ENCODE measurements at regions not wholly inside any gene's neighbourhood (a gene's known extent, or its start where the extent isn't known, plus 50 kb on each side); places are given as distances from the start of the nearest gene placed in this dataset.

GRCh38 chr6:98672681-98673475 is 161.5 kb upstream of the POU3F2 start:
- H3K4me3 ChIP-seq (ENCODE audit: low read depth, low read length) = no peak overlapping the region
- DNase-seq (ENCODE audit: low read depth) = no peak
- no peak for TF ChIP-seq CTCF (IDR thresholded peaks at IDR 0.05; ENCODE audit: control insufficient read depth, extremely low read depth, insufficient read depth)

GRCh38 chr6:98678481-98678880 is 155.9 kb upstream of the POU3F2 start:
- TF ChIP-seq CTCF (IDR thresholded peaks at IDR 0.05; ENCODE audit: control insufficient read depth, extremely low read depth, insufficient read depth) = no peak
- DNase-seq (ENCODE audit: low read depth) = no peak

GRCh38 chr6:98686008-98686601 is 148.3 kb upstream of the POU3F2 start:
- TF ChIP-seq CTCF (IDR thresholded peaks at IDR 0.05; ENCODE audit: control insufficient read depth, extremely low read depth, insufficient read depth) = no peak
- DNase-seq (ENCODE audit: low read depth) = no peak
- no peak overlapping the region for H3K4me3 ChIP-seq (ENCODE audit: low read depth, low read length)

More at GRCh38 chr6:98678481-98678880, 155.9 kb upstream of the POU3F2 start:
- no peak overlapping the region for H3K4me3 ChIP-seq (ENCODE audit: low read depth, low read length)

- no peak for DNase-seq (ENCODE audit: low read depth)
- H3K4me3 ChIP-seq (ENCODE audit: low read depth, low read length) = no peak overlapping the region
- no peak for TF ChIP-seq CTCF (IDR thresholded peaks at IDR 0.05; ENCODE audit: control insufficient read depth, extremely low read depth, insufficient read depth)
Observed at GRCh38 chr6:98687752-98688151, 146.6 kb upstream of the POU3F2 start.

GRCh38 chr6:98695091-98695801 is 139.1 kb upstream of the POU3F2 start:
- TF ChIP-seq CTCF (IDR thresholded peaks at IDR 0.05; ENCODE audit: control insufficient read depth, extremely low read depth, insufficient read depth) = no peak
- no peak overlapping the region for H3K4me3 ChIP-seq (ENCODE audit: low read depth, low read length)
- no peak for DNase-seq (ENCODE audit: low read depth)

- H3K4me3 ChIP-seq (ENCODE audit: low read depth, low read length) = no peak overlapping the region
- TF ChIP-seq CTCF (IDR thresholded peaks at IDR 0.05; ENCODE audit: control insufficient read depth, extremely low read depth, insufficient read depth) = no peak
- no peak for DNase-seq (ENCODE audit: low read depth)
Observed at GRCh38 chr6:98711380-98711779, 123.0 kb upstream of the POU3F2 start.
